GM19238 (cell line): ENCODE measurements at regions not wholly inside any gene's neighbourhood (a gene's known extent, or its start where the extent isn't known, plus 50 kb on each side); places are given as distances from the start of the nearest gene placed in this dataset.
"Not testable (repeated sequence)": the region's sequence is repeated elsewhere in the genome, so short reads cannot be mapped to it uniquely, and the experiment has no call there.

Experiments used
- DNase-seq: peaks from one replicate; pipeline ENCODE4 v3.0.0; 2011; ENCODE audit warnings: low spot score; ENCODE audit not compliant: insufficient read length

DNA sequence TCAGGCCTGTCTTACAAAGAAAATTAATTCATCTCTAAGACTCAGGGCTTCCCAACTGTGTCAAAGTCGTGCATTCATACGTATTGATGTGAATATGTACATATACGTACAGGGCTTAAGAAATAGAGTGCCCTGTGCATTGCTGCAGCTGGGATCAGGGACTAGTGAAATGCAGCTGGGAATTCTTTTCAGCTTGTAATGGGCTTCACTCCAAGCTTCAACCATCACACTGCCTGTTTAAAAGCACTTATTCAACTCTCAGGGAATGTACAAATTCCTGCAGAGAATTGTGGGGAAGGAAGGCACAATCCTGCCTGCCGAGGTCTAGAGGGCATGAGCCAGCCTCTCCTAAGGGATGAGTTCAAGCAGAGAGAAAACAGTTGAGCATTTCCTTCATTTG, 59.6 kb upstream of the MAN2A1 start:
- no peak for DNase-seq

DNA sequence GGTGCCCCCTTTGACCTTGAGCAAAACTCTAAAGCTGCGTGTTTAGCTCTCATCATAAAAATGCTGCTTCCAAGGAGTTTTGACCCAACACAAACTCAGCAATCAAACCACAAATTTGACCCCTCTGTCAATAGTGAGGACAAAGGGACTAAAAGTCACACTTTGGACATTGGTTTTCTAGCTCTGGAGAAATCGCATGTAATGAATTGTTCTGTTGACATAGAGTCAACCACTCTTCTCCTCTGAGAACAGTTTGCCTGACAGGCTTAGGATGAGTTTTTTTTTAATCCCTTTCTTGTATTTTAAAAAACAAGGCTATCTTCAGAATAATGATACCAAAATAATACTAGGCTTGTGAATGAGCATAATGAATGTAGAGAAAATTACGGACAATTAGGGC, 61.1 kb upstream of the MAN2A1 start:
- no peak for DNase-seq

DNA sequence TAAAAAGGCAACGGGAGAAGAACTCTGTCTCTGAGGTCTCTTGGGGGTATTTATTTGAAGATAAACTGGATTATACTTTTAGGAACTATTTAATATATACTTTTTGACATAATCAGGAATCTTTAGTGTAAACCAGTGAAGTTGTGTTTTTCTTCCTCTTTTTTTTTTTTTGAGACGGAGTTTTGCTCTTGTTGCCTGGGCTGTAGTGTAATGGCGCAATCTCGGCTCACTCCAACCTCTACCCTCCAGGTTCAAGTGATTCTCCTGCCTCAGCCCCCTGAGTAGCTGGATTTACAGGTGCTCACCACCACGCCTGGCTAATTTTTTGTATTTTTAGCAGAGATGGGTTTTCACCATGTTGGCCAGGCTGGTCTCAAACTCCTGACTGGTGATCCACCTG, 68.5 kb upstream of the MAN2A1 start:
- not testable (repeated sequence) for DNase-seq

DNA sequence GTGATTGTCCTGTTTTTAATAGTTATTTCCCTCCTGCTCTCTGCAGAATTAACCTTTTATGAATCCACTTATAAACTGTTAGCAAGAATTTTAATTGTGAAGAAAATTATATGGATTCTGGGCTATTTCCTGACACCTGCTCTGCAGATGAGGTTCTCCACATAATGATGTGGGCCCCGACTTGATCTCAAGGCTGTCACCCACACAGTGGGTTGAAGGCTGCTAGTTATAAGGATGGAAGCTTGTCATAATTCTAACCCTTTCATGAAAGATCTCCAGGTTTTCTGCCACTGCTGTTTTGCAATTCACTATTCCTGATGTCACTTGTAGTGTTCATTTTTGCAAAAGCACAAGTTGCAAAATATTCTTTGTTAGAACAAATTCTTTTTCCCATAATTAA, 69.1 kb upstream of the MAN2A1 start:
- DNase-seq, result no peak

DNA sequence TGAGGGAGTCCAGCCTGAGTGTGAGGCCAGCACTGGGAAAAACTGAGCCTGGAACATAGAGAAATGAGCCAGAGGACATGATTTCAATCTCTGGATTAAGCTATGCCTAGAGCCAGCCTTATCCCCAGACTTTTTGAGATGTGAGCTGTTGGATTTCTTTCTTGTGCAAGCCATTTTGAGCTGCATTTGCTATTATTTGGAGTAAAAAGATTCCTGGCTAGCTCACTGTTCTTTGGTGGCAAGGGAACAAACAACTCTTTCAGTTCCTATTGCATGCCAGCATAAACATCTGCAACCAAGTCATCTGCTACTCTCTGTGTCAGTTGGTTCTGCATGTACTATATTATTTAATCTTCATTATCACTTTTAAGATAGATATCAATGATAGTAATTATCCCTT, 70.1 kb upstream of the MAN2A1 start:
- DNase-seq, result no peak

DNA sequence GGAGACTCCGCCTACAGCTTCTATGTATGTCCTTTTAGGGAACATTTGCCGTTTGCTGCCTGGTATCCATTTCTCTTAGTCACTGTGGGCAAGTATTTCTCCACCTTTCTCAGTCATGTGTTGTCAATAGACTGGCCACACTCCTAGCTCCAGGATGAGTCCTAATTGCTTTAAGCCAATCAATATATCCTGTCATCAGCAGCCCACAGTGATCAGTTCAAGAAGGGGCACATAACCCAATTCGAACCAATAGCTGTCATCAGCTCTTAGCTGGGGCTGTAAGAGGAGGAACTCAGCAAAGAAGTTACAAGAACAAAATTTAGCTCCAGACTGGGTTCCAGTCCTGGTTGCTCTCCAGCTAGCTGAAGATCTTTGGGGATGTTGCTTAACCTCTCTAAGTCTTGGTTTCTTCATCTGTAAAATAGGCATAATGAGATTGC, 70.7 kb upstream of the MAN2A1 start:
- DNase-seq, result no peak

DNA sequence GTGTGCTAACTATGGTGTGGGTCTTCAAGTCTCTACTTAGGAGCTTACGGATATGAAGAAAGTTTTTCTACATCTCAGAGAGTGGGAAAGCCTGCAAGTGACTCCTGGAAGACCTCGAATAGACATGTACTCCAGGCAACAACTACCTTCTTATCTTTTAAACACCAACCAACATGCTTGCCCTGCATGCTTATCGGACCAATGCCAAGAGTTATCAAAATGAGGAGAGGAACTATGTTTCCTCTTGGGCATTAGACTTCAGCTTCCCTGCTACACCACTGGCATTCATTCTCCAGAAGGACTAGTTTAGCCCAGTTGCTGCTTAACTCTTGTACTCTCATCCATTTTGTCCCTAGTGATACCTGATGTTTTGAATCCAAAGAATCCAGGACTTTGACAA, 74.7 kb upstream of the MAN2A1 start:
- DNase-seq, result no peak

DNA sequence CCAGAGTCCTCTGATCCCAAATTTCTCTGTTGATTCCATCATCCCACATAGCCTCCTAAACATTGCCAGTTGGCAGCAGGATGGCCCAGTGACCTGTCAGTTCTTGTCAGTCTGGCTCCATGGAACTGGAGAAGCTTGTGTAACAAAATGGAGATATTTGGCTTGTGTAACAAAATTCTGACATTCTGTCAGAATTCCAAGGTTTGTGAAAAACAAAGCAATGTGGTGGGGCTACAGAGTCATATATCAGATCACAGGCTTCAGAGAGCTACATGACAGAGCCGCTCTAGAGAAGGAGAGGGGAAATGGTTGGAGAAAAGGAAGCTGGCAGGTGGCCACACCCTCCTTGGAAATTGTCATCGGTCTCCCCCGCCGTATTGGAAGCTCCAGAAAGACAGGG, 75.4 kb upstream of the MAN2A1 start:
- DNase-seq, result no peak

DNA sequence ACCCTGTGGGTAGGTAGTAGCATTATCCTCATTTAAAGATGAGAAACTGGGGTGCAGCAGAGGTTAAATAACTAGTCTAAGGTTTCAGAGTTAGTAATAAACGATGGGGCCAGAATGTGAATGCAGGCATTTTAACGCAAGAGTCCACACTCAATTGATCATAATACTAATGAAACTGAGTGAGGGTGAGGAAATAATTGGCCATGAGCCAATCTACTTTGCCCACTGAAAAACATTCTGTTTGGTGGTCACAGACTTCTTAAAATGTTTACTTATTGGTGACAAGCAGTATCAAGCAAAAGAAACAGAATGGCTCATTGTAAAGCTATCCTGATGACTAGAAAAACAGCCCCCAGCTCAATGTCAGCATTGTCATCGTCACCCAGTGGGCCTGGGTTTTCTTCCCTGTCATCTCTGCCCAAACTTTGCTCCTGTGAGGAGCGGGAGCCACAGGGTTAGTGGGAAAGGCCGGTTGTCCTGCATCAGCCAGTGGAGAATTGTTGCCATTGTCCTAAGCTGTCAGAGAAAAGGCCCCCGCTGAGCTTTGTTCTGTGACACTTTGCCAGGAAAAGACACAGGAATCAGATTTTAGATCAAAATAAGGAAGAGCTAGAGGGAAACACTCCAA, 77.3 kb upstream of the MAN2A1 start:
- no peak for DNase-seq

DNA sequence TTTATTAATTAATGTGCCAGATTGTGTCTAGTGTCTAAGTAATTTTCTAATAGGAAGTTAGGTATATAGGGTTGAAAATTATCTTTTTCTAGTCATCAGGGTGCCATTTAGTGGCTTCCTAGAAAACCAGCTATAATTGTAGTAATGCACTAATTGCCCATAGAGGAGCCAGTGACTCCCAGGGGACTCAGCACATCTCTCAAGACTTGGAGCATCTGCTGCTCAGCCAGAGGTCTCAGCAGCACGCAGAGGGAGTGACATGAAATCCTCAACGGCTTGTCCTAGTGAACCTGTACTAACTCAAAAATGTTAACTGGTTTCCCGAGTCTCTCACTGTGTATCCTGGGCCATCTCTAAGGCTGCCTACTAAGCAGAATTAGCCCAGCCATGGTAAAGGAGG, 78.2 kb upstream of the MAN2A1 start:
- DNase-seq, result no peak

DNA sequence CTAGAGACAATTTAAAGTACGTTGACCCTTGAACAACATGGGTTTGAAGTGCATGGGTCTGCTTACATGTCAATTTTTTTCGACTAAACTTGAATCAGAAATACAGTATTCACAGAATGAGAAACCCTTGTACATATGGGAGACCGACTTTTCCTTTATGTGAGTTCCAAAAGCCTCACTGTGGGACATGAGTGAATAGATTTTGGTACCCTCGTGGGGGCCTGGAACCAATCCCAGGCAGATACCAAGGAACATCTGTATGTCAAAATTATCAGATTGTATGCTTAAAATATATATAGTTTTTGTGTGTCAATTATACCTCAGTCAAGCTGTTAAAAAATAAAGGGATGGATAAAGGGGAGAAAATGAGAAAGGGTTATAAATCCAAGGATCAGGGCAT, 78.7 kb upstream of the MAN2A1 start:
- no peak for DNase-seq

DNA sequence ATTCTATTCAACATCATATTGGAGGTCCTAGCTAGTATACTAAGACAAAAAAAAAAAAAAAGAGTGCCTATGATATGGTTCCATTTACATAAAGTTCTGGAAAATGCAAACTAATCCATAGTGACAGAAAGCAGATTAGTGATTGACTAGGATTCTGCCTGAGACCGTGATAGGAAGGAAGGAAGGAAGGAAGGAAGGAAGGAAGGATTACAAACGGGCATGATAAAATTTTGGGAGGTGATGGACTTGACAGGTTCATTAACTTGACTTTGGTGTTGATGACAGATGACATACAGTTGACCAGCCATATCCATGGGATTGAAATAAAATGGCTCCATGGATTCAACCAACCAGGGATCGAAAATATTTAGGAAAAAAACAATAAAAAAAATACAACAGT, 79.1 kb upstream of the MAN2A1 start:
- DNase-seq, result no peak

DNA sequence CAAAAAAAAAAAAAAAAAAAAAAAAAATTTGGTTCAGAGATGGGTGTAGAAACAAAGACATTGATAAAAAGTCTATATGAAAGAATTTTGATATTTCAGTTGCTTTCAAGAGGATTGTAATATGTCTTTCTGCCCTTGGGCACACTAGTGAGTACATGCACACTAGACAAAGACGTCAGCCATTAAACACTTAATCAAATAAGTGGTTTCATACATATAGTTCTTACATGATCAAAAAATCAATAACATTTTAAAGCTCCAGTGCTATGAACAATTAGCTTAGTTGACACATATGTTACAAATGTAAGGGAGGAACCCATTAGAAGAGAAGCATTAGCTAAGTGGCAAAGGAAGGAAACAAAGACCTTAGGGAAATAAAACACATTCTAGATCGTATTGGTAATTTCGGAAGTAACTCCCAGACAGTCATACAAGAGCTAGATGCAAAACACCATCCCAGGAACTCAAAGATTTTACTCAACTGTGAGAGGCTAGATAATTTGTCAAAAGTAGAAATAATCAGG, 84.5 kb upstream of the MAN2A1 start:
- no peak for DNase-seq

DNA sequence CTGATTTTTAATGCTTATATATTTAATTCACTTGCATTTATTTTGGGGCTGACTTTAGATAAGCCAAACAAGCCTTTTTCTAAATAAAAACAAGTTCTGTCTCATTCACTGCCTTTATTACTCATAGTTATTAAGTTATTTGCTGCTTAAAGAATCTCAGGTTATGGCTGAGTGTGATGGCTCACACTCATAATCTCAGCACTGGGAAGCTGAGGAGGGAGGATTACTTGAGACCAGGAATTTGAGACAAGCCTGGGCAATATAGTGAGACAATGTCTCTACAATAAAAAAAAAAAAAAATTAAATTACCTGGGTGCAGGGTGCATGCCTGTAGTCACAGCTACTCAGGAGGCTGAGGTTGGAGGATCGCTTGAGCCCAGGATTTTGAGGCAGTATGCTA, 85.0 kb upstream of the MAN2A1 start:
- no peak for DNase-seq

DNA sequence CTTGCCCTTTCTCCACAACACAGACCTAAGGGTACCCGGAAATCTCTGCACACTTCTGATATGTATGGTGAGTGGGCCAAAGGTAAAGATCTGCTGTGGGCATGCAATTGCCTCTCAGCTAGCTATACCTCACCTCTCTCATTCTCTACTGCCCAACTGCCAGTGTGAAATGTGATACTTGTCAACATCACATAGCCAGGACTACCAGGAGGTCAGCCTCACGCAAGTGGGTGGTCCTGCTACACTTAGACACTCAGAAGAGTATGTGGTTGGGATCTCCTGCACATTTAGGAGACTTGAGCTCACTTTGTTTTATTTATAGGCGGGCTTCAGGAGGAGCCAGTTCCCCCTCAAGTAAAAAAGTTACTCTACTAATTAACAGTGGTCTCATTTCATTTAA, 88.0 kb upstream of the MAN2A1 start:
- DNase-seq, result no peak

DNA sequence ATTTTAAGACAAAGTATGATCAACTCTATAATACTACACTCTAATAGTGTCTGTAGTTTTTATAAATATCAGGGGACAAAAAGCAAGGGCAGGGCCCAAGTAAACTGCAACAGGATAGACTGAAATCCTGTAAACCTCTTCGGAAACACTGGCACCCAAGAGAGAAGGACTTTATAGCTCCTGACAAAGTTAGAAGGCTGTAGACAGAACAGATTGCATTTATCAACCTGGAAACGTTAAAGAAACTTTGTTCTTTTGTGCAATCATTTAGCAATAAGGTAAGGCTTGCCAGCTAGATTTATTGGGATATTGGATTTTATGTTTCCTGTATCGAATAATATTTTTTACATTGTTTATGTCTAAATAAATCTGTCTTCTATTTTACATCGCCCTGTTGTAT, 91.8 kb upstream of the MAN2A1 start:
- no peak for DNase-seq

DNA sequence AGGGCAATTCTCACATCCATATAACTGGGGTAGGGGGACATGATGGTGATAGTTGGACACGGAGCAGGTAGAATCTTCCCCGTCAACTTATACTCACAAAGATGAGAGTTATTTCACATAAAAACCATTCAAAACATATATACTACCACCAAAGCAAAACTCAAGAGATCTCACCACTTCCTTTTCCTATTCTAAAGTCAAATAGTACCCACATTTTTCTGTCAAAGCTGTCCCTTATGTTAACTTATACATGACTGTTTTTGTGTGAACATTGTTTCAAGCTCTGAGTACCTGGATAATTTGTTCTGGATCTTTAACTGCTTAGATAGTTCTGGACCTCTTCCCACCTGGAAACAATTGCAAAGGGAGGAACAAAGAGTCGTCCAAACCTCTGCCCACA, 95.5 kb upstream of the MAN2A1 start:
- no peak for DNase-seq

DNA sequence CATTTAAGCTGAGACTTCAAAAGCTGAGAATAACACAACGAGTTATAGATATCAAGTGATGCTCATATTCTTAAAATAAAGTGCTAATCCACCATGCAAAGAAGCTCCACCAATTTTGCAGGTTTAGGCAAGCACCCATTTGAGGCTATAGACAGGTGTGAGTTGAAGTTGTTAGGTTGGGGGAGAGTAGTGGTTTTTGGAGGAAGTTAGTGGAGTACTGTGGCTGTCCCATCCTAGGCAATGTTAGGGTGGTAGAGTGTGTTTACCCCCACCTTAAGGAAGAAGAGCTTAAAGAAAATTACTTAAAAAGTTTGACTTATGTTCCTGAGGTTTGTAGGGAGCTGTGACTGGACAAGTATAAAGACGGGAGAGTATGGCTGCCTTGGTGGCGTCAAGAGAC, 98.9 kb upstream of the MAN2A1 start:
- DNase-seq, result no peak

DNA sequence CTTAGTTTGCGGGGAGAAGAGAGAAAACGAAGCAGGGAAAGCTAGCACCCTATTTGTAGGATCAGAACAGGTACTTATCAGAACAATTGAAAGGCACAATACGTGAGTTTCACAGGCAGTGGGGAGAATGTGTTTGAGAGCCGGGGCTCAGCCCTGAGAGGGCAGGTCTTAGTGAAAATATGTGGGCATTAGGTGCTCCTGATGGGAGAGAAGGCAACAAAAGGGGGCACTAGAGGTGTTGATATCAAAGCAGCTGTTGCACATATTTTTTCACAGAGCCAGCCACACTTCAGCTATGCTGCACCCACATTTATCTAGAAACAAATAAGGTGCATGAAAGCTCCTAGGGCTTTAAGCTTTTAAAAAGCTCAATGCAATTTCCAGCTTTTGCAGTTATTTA, 99.7 kb upstream of the MAN2A1 start:
- no peak for DNase-seq

DNA sequence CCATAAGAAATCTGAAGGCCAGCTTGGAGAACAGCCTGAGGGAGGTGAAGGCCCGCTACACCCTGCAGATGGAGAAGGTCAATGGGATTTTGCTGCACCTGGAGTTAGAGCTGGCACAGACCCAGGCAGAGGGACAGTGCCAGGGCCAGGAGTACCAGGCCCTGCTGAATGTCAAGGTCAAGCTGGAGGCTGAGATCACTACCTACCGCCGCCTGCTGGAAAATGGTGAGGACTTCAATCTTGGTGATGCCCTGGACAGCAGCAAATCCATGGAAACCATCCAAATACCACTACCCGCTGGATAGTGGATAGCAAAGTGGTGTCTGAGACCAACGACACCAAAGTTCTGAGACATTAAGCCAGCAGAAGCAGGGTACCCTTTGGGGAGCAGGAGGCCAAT, 100.5 kb upstream of the MAN2A1 start:
- no peak for DNase-seq

DNA sequence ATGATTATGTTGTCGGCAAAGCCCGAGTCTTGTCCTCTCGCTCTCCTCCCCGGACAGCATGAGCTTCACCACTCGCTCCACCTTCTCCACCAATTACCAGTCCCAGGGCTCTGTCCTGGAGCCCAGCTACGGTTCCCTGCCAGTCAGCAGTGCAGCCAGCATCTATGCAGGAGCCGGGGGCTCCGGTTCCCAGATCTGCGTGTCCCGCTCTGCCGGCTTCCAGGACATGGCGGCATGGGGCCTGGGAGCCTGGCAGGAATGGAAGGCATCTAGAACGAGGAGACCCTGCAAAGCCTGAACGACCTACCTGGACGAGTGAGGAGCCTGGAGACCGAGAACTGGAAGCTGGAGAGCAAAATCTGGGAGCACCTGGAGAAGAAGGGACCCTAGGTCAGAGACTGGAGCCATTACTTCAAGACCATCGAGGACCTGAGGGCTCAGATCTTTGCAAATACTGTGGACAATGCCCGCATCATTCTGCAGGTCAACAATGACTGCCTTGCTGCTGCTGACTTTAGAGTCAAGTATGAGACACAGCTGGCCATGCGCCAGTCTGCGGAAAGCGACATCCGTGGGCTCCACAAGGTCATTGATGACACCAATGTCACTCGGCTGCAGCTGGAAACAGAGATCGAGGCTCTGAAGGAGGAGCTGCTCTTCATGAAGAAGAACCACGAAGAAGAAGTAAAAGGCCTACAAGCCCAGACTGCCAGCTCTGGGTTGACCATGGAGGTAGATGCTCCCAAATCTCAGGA, 101.3 kb upstream of the MAN2A1 start:
- no peak for DNase-seq

DNA sequence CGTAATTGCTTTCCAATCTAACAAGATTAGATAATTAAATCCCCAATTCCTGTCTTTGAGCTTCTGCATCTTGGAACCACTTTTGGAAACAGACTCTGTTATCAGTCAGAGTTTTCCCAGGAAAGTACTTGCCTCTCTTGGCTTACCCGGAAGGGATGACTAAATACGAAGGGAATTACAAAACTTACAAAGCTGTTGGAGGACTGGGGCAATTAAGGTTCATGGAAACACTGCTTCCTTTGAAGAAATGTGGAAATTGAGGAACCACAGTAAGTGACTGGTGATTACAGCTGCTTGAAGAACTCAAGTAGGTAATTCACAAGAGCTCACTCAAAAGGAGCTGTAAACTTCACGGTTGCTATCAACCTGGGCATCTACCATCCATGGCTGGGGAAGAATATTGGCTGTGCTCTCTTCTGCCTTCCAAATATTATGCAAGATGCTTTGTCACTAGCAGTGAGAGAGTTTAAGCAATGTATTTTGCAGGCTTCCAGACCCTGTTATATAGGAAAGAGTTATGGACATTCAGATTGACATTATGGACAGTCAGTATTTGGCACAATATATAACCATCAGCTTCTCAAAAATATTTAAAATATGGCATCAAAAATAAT, 104.6 kb upstream of the MAN2A1 start:
- no peak for DNase-seq

DNA sequence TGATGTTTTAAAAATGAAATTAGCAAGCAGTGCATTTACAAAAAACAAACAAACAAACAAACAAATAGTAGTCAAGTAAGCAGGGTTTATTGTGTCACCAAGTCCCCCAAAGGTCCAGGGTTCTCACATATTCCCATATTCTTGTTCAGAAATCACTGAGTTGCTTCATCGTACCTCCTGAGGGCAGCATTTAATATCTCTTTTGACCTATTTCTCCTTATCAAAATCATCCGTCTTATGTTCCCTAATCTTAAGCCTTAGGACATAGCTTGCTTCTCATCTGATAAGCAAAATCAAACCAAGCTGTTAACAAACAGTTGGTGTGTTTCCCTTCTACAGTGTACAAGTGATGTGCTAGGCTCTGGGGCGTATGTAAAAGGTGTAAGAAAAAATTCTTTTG, 109.5 kb upstream of the MAN2A1 start:
- DNase-seq, result no peak
